ENCODE measurements at regions not wholly inside any gene's neighbourhood (a gene's known extent, or its start where the extent isn't known, plus 50 kb on each side); places are given as distances from the start of the nearest gene placed in this dataset.

GRCh38 chr6:14326774-14327173 is 209.2 kb downstream of the CD83 start:
- TF ChIP-seq REST (IDR thresholded peaks at IDR 0.05; ENCODE audit: insufficient read depth in 1 of 2, low read depth in 2 of 2, low read length in 2 of 2) (no peak), TAF1 (IDR thresholded peaks at IDR 0.05; ENCODE audit: borderline replicate concordance, insufficient read depth, low read length) (no peak), FOXP2 (optimal IDR thresholded peaks at IDR 0.05; ENCODE audit: borderline replicate concordance, extremely low read depth, extremely low read length, insufficient read depth) (no peak), POLR2AphosphoS5 (IDR thresholded peaks at IDR 0.05; ENCODE audit: low read depth, low read length) (no peak), SIN3A (IDR thresholded peaks at IDR 0.05; ENCODE audit: borderline replicate concordance, insufficient read depth, low read length) (no peak)

GRCh38 chr6:14328163-14328562 is 210.6 kb downstream of the CD83 start:
- TF ChIP-seq FOXP2 (optimal IDR thresholded peaks at IDR 0.05; ENCODE audit: borderline replicate concordance, extremely low read depth, extremely low read length, insufficient read depth) (no peak), REST (IDR thresholded peaks at IDR 0.05; ENCODE audit: insufficient read depth in 1 of 2, low read depth in 2 of 2, low read length in 2 of 2) (no peak), POLR2AphosphoS5 (IDR thresholded peaks at IDR 0.05; ENCODE audit: low read depth, low read length) (no peak), SIN3A (IDR thresholded peaks at IDR 0.05; ENCODE audit: borderline replicate concordance, insufficient read depth, low read length) (no peak), TAF1 (IDR thresholded peaks at IDR 0.05; ENCODE audit: borderline replicate concordance, insufficient read depth, low read length) (no peak)

DNA sequence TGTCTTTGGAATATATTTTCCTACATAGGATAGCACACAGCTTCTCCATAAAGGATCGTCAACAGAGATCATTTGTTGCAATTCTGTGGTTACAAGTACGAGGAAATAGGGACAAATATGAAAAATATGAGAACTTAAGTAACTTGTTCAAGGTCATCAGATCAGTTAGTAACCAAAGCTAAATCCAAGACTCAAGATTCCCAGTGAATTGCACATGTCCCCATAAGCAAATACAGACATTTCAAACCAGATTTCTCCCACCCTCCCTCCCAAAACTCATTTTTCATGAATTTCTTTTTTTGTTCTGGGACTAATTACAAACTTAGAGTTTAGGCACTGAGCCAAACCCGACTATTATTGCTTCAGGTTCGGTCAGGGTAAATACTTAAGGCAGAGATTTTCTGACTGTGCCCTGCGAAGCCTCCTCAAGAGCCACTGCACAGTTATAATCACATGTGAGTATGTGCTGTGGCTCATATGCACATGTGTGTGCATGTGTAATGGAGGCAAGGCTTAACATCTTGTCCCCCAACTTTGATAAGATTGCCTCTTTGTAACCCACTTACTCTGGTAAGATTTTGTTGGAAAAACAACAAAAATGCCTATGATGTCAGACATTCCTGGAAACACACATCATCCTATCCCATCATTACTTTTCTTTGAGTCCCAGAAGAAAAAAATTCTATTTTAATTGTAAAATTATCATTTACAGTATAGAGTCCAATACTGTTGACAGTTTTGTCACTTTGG is 216.2 kb downstream of the CD83 start:
- TF ChIP-seq SIN3A (IDR thresholded peaks at IDR 0.05; ENCODE audit: borderline replicate concordance, insufficient read depth, low read length): no peak
- no peak for TF ChIP-seq REST (IDR thresholded peaks at IDR 0.05; ENCODE audit: insufficient read depth in 1 of 2, low read depth in 2 of 2, low read length in 2 of 2)
- no peak for TF ChIP-seq FOXP2 (optimal IDR thresholded peaks at IDR 0.05; ENCODE audit: borderline replicate concordance, extremely low read depth, extremely low read length, insufficient read depth)
- no peak for TF ChIP-seq TAF1 (IDR thresholded peaks at IDR 0.05; ENCODE audit: borderline replicate concordance, insufficient read depth, low read length)
- no peak for TF ChIP-seq POLR2AphosphoS5 (IDR thresholded peaks at IDR 0.05; ENCODE audit: low read depth, low read length)

GRCh38 chr6:14335071-14335470 is 217.5 kb downstream of the CD83 start:
- no peak for TF ChIP-seq REST (IDR thresholded peaks at IDR 0.05; ENCODE audit: insufficient read depth in 1 of 2, low read depth in 2 of 2, low read length in 2 of 2)
- TF ChIP-seq SIN3A (IDR thresholded peaks at IDR 0.05; ENCODE audit: borderline replicate concordance, insufficient read depth, low read length): no peak
- no peak for TF ChIP-seq POLR2AphosphoS5 (IDR thresholded peaks at IDR 0.05; ENCODE audit: low read depth, low read length)
- TF ChIP-seq TAF1 (IDR thresholded peaks at IDR 0.05; ENCODE audit: borderline replicate concordance, insufficient read depth, low read length): no peak
- no peak for TF ChIP-seq FOXP2 (optimal IDR thresholded peaks at IDR 0.05; ENCODE audit: borderline replicate concordance, extremely low read depth, extremely low read length, insufficient read depth)
